Endometrial microvascular endothelial cells (primary cell): ENCODE measurements at regions not wholly inside any gene's neighbourhood (a gene's known extent, or its start where the extent isn't known, plus 50 kb on each side); places are given as distances from the start of the nearest gene placed in this dataset.
"Not testable (repeated sequence)": the region's sequence is repeated elsewhere in the genome, so short reads cannot be mapped to it uniquely, and the experiment has no call there.

ENCODE experiments used
- in situ Hi-C: cut with HindIII; loops from 2 replicates; pipeline ENCODE4 v1.10.0; 2017; ENCODE audit warnings: low sequenced_read_pairs, low pct_unique_long_range_greater_than_20kb; ENCODE audit errors: inconsistent ontology term

DNA sequence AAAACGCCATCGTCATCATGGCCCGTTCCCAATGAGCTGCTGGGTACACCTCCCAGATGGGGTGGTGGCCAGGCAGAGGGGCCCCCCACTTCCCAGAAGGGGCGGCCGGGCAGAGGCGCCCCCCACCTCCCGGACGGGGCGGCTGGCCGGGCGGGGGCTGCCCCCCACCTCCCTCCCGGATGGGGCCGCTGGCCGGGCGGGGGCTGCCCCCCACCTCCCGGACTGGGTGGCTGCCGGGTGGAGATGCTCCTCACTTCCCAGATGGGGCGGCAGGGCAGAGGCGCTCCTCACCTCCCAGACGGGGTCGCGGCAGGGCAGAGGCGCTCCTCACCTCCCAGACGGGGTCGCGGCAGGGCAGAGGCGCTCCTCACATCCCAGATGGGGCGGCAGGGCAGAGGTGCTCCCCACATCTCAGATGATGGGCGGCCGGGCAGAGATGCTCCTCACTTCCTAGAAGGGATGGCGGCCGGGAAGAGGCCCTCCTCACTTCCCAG lies 215.4 kb upstream of the TBL1XR1 start:
- in situ Hi-C loops, result not testable (repeated sequence)

DNA sequence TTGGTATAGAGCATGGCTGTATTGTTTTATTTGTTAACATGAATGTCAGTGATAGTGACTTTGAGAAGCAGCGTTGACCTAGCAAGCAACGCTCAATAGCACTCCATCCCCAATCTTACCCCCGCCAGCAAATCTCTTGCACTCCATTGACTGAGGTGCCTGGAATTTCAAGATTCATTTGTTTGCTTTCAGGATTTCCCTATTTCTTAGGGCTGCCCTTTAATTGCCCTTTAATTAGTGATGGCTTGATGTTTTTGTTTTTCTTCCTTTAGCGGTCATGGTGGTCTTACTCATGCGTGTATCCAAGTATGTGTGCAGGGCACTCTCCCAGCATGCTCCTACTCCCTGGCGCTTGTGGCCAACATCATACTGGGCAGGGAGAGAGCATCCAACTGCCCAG lies 216.8 kb upstream of the TBL1XR1 start:
- in situ Hi-C loops, result no loop called here

- in situ Hi-C loops, result no loop called here
Measured at GRCh38 chr3:177418787-177419186, 221.5 kb upstream of the TBL1XR1 start.

GRCh38 chr3:177419904-177420601 lies 222.8 kb upstream of the TBL1XR1 start:
- in situ Hi-C loops, result no loop called here

- in situ Hi-C loops, result no loop called here
Measured at GRCh38 chr3:177420651-177421480, 223.6 kb upstream of the TBL1XR1 start.

GRCh38 chr3:177421481-177421785 lies 224.2 kb upstream of the TBL1XR1 start:
- in situ Hi-C loops, result no loop called here

GRCh38 chr3:177424521-177424920 lies 227.2 kb upstream of the TBL1XR1 start:
- in situ Hi-C loops, result no loop called here

DNA sequence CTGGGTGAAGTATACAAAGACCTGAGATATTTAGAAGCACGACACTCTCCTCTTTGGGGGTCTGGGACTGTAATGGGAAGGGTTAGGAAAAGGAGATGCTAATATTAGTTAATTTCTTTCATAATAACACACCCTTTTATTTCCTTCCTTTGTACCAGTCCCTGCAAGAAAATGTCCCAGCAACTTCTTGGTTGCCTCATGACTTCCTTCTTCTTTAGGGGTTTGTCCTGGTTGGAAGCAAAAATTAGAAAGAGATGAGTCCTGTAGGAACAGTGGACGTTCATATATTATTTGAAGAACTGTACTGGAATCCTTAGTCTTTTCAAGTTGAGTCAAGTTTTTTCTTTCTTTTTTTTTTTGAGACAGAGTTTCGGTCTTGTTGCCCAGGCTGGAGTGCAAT lies 227.8 kb upstream of the TBL1XR1 start:
- in situ Hi-C loops, result no loop called here

GRCh38 chr3:177426106-177426877 lies 229.0 kb upstream of the TBL1XR1 start:
- in situ Hi-C loops, result no loop called here

- in situ Hi-C loops, result no loop called here
Measured at GRCh38 chr3:177426878-177427495, 229.7 kb upstream of the TBL1XR1 start.

DNA sequence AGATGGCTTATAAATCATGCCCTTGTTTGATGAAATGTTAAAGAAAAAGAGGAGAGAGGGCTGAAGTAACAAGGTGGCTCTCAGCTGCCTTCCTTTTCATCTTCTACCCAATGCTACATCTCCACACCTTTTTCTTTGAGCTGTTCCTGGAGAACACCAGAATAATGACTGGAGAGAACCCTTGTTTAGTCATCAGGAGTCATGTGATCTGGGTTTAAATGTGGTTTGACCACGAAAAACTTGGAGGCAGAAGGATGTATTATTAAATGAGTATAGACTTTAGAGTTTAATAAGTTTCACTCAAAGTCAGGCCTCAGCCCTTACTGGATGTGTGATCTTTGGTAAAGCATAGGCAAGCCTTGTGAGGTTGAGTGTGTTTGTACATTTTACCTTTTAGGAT lies 230.3 kb upstream of the TBL1XR1 start:
- in situ Hi-C loops, result no loop called here

DNA sequence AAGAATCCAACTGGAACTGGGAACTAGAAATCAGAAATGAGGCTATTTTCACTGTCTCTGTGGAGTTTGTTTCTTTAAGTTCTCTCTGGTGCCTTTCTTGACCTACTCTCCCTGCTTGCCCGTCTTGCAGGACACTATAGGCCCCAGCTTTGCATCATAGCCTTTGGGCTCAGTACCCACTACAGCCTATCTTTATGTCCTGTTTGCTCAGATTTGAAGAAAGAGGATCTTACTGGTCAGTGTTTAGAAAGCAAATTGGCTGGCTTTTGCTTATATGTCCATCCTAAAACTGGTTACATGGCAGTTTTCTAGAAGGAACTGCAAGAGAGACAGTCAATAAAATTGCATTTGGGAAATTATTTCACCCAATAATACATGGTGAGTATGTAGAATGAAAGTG lies 231.8 kb upstream of the TBL1XR1 start:
- in situ Hi-C loops, result no loop called here

GRCh38 chr3:177429771-177430170 lies 232.5 kb upstream of the TBL1XR1 start:
- in situ Hi-C loops, result no loop called here

GRCh38 chr3:177430653-177431052 lies 233.4 kb upstream of the TBL1XR1 start:
- in situ Hi-C loops, result no loop called here

DNA sequence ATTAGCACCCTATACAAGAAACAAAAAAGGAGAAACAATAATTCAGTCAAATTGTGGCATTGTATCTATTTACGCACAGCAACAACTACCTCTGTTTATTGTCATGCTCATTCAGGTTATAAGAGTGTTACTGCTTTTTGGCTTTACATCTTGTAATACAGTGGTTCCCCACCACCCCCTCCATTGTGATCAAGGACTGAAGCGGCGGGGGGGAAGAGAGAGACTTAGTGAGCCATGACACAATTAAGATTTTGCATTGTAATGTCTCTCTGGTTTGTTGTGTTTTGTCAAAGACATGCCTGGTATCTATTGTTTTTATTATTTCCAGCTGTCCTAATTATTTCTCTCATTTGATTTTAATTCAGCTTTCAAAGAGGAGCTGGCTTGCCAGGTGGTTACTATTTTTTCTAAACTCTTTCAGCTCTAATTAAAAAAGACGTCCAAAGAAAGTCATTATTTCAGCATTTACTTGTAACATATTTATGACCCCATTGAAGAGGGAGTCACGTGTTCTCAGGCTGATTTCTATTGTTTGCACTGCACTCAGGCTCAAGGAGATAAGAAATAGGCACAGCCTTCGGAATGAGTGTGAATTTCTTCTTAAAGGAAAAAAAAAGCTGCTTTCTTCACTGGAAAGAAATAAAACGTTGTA lies 234.4 kb upstream of the TBL1XR1 start:
- in situ Hi-C loops, result no loop called here

DNA sequence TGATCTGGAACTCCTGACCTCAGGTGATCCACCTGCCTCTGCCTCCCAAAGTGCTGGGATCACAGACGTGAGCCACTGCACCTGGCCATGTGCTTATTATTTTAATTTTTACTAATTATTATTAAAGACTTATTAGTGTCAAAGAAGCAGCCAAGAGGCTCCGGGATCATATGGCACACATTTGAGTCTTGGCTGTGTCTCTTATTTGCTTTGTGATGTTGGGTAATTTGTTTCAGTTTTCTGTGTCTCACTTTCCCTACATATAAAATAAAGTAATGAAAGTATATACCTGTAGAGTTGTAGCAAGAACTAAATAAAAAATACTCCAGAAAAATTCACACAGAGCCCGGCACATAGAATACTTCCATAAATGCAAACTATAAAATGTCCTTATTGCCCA lies 238.0 kb upstream of the TBL1XR1 start:
- in situ Hi-C loops, result no loop called here

DNA sequence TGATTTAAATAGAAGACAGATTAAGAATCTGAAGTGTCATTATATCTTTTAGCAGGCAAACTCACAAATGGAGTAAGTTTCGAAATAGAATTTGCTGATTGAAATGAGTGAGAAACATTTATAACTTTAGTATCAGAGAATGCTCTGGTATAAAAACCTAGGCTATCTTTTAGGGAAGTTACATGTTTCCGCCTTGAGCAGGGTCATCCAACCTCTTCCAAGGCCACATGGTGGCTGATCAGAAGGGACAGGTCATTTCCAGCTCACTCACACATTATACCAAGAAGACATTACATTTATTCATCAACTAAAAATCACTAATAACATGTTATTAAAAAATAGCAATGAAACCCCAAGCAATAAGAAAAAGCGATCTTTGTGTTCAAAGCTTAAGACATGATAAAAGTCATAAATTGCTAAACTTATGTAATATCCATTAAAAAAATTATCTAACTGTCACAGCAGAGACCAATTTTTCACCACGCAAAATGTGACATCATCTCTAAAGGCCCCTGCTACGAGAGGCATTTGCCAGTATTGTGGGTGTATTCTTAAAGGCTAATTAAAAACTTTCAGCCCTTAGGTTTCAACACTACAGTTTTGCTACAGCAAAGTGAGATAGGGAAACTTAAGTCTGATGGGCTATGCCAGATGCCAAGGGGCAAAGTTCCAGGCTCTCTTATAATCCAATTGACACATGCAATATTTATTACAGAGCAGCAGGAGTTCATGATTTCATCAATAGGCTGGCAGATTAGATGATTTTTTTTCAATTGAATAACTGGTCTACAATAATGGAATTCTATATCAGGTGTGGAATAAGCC lies 240.4 kb upstream of the TBL1XR1 start:
- in situ Hi-C loops, result no loop called here

DNA sequence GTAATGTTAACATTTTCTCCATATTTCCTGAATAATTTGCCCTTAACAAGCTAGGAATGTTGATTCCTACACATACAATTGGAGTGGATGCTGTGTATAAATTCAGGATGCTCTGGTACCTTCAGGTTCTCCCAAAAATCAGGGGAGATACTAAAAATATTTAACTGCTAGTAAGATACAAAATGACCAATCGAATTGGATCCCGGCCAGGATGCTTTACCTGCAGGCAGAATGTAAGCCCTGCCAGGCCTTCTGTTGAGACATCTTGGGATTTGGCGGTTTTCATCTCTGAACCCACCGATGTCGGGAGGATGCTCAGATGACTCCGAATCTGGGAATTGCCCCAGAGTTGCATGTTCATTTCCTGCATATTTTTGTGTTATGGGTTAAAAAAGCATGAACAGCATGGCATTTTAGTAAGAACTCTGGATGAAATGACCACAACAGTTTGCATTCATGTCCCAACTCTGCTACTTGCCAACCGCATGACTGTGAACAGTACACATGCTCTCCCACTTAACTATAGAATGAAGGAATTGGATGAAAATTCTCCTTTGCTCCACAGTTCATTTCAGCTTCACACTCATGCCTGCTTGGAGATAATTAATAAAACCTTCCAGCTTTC lies 241.4 kb upstream of the TBL1XR1 start:
- in situ Hi-C loops, result no loop called here
